Kidney (tissue), 13 donors: ENCODE measurements at regions not wholly inside any gene's neighbourhood (a gene's known extent, or its start where the extent isn't known, plus 50 kb on each side); places are given as distances from the start of the nearest gene placed in this dataset.
"Not testable (repeated sequence)": the region's sequence is repeated elsewhere in the genome, so short reads cannot be mapped to it uniquely, and the experiment has no call there.

Source experiments
- DNase-seq, 5 donors: peaks; one replicate each; pipeline ENCODE4 v3.0.0-alpha.2; 2013 to 2020
- FAIRE-seq: peaks from 2 replicates; lab custom pipeline; 2012; peaks lifted over from hg19 to GRCh38; lab: Jason Lieb, UNC
- H3K27ac ChIP-seq, 2 donors: one replicate each; pipeline ENCODE4 v1.7.0; 2013; ENCODE audit warnings: low read depth in 2 of 2, low read length in 2 of 2, inconsistent platforms in 1 of 2
- H3K27me3 ChIP-seq: one replicate; pipeline ENCODE4 v1.7.1; 2013; ENCODE audit warnings: low read length, inconsistent platforms; ENCODE audit not compliant: control insufficient read depth, insufficient read depth
- H3K36me3 ChIP-seq, 3 donors: one replicate each; pipeline versions ENCODE4 v1.7.0 to v1.7.1; 2013; ENCODE audit warnings: low read length in 3 of 3, control low read depth in 1 of 3, inconsistent platforms in 1 of 3; ENCODE audit not compliant: insufficient read depth in 3 of 3, control insufficient read depth in 2 of 3
- H3K4me1 ChIP-seq, 3 donors: one replicate each; pipeline versions ENCODE4 v1.7.0 to v1.7.1; 2013; ENCODE audit warnings: low read length in 3 of 3, inconsistent platforms in 1 of 3, low read depth in 1 of 3; ENCODE audit not compliant: control insufficient read depth in 2 of 3, insufficient read depth in 2 of 3
- H3K4me3 ChIP-seq, 3 donors: one replicate each; pipeline versions ENCODE4 v1.7.0 to v1.8.1; 2013; ENCODE audit warnings: low read length in 3 of 3, control low read depth in 1 of 3, inconsistent platforms in 1 of 3
- H3K9ac ChIP-seq, 3 donors: one replicate each; pipeline versions ENCODE4 v1.7.0 to v1.7.1; 2013; ENCODE audit warnings: low read length in 3 of 3, control low read depth in 1 of 3, inconsistent platforms in 1 of 3
- H3K9me3 ChIP-seq, 3 donors: one replicate each; pipeline versions ENCODE4 v1.7.0 to v1.7.1; 2013; ENCODE audit warnings: low read length in 3 of 3, control low read depth in 1 of 3, inconsistent platforms in 1 of 3; ENCODE audit not compliant: control insufficient read depth in 2 of 3, insufficient read depth in 1 of 3
- intact Hi-C: fragments of 100-400 bp; cut with DNase I; formaldehyde crosslinking; loops from one replicate; pipeline ENCODE4 v1.11.1; 2022
- TF ChIP-seq, protein P1 (sequence below): IDR thresholded peaks from 3 replicates; pipeline ENCODE4 v1.5.1; 2012; ENCODE audit warnings: mild to moderate bottlenecking, moderate library complexity, borderline replicate concordance; ENCODE audit not compliant: insufficient read depth; ENCODE audit errors: extremely low read depth
- donor health status: control.
- donor health status: control.
- donor health status: control.
- donor health status: control.
- donor health status: control.
- donor health status: DM: yes; HTN: yes; CAD: no.
- donor health status: Normal renal cell carcinoma (clear cell type).

DNA sequence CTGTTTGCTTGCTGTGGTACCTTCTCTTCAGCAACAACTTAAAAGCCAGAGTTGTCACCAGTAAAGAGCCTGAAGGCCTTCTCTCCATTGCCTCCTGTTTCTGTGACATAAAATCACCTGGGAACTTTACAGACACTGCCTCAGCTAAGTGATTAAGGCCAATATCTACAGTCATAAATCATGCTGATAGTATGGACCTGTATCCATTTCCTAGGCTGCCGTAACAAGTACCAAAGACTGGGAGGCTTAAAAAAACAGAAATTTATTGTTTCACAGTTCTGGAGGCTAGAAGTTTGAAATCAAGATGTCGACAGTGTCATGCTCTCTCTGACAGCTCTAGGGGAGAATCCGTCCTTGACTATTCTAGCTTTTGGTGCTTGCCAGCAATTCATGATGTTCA, 108.4 kb upstream of the UNC5B start:
- no peak overlapping the region for H3K4me3 ChIP-seq
- no peaks in the 10 kb centered on the region for H3K4me1 ChIP-seq
- DNase-seq (peak in 2 of 5 donors; percentile 60 to 85), FAIRE-seq (no peak)
- H3K27me3 ChIP-seq = no peaks in the 10 kb centered on the region
- no peak overlapping the region for H3K9ac ChIP-seq
- H3K27ac ChIP-seq = no peak overlapping the region
- H3K36me3 ChIP-seq = no peaks in the 10 kb centered on the region
- intact Hi-C loops = no loop called here
- H3K9me3 ChIP-seq = no peaks in the 10 kb centered on the region
- TF ChIP-seq, protein P1, sequence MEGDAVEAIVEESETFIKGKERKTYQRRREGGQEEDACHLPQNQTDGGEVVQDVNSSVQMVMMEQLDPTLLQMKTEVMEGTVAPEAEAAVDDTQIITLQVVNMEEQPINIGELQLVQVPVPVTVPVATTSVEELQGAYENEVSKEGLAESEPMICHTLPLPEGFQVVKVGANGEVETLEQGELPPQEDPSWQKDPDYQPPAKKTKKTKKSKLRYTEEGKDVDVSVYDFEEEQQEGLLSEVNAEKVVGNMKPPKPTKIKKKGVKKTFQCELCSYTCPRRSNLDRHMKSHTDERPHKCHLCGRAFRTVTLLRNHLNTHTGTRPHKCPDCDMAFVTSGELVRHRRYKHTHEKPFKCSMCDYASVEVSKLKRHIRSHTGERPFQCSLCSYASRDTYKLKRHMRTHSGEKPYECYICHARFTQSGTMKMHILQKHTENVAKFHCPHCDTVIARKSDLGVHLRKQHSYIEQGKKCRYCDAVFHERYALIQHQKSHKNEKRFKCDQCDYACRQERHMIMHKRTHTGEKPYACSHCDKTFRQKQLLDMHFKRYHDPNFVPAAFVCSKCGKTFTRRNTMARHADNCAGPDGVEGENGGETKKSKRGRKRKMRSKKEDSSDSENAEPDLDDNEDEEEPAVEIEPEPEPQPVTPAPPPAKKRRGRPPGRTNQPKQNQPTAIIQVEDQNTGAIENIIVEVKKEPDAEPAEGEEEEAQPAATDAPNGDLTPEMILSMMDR = no peak

GRCh38 chr10:71106151-71106550, 106.2 kb upstream of the UNC5B start:
- H3K27me3 ChIP-seq, DNase-seq, H3K36me3 ChIP-seq, H3K4me1 ChIP-seq, intact Hi-C loops, H3K9ac ChIP-seq, H3K9me3 ChIP-seq, H3K4me3 ChIP-seq, H3K27ac ChIP-seq, FAIRE-seq: not testable (repeated sequence)

DNA sequence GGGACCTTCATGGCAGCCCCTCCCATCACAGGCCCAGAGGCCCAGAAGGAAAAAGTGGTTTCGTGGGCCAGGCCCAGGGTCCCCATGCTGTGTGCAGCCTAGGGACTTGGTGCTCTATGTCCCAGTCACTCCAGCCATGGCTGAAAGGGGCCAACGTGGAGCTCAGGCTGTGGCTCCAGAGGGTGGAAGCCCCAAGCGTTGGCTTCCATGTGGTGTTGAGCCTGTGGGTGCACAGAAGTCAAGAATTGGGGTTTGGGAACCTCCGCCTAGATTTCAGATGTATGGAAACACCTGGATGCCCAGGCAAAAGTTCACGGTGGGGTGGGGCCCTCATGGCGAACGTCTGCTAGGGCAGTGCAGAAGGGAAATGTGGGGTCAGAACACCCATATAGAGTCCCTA, 105.3 kb upstream of the UNC5B start:
- H3K9me3 ChIP-seq, intact Hi-C loops, H3K27ac ChIP-seq, H3K36me3 ChIP-seq, H3K27me3 ChIP-seq, H3K9ac ChIP-seq, DNase-seq, H3K4me3 ChIP-seq, H3K4me1 ChIP-seq, FAIRE-seq: not testable (repeated sequence)

DNA sequence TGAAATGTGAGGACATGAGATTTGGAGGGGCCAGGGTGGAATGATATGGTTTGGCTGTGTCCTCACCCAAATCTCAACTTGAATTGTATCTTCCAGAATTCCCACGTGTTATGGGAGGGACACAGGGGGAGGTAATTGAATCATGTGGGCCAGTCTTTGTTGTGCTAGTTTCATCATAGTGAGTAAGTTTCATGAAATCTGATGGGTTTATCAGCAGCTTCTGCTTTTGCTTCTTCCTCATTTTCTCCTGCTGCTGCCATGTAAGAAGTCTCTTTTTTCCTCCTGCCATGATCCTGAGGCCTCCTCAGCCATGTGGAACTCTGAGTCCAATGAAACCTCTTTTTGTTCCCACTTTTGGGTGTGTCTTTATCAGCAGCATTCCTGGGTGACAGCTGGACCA, 104.3 kb upstream of the UNC5B start:
- H3K27me3 ChIP-seq, H3K27ac ChIP-seq, DNase-seq, H3K4me3 ChIP-seq, H3K4me1 ChIP-seq, H3K36me3 ChIP-seq, FAIRE-seq, H3K9me3 ChIP-seq, intact Hi-C loops, H3K9ac ChIP-seq: not testable (repeated sequence)

DNA sequence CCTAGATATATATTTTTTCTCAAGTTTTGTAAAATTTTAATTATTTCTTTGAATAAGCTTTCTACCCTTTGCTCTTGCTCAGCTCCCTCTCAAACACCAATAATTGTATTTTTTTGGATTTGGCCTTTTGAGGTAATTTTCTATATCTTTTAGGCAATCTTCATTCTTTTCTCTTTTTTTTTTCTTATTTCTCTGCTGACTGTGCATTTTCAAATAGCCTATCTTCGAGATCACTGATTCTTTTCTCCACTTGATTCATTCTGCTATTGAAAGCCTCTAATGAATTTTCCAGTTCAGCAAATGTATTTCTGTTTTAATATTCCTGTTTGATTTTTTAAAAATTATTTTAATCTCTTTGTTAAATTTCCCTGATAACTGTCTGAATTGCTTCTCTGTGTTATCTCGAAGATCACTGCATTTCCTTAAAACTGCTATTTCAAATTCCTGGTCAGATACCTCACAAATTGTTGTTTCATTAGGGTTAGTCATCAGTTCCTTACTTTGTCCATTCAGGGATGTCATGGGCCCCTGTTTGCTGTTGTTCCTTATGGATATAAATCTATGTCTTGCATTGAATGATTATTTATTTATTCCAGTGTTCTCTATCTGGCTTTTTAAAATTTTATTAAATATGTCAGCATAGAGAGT, 100.1 kb upstream of the UNC5B start:
- Histone ChIP-seq H3K9me3 (peaks cover 0 to 17% (median 0%) of the 10 kb centered on the region in 3 donors), H3K27ac (no peak overlapping the region), H3K4me1 (no peaks in the 10 kb centered on the region), H3K36me3 (no peaks in the 10 kb centered on the region), H3K4me3 (no peak overlapping the region), H3K27me3 (no peaks in the 10 kb centered on the region), H3K9ac (no peak overlapping the region)
- TF ChIP-seq, protein P1 = no peak
- DNase-seq (no peak), FAIRE-seq (no peak)
- intact Hi-C loops = no loop called here
